ENCODE measurements at regions not wholly inside any gene's neighbourhood (a gene's known extent, or its start where the extent isn't known, plus 50 kb on each side); places are given as distances from the start of the nearest gene placed in this dataset.

DNA sequence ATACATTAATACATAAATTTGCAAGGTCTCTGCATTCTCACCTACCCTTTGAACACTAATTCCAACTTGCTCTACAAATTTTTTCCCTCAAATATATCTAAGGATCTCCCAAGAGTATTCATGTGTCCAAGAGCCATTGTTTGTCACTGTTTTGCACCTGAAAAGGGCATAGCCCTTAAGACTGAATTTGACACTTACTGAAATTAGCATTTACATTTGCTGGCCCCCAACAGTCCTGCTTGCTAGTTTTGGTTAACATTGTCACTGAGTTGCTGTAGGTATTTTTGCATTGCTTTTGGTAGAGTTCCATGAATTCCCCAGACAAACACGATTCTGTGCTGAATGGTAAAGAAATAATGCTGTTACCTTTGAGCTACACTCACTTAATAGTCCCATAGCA is 57.3 kb downstream of the KCNA4 start:
- DNase-seq (ENCODE audit: low read depth in 2 of 2): no peak

DNA sequence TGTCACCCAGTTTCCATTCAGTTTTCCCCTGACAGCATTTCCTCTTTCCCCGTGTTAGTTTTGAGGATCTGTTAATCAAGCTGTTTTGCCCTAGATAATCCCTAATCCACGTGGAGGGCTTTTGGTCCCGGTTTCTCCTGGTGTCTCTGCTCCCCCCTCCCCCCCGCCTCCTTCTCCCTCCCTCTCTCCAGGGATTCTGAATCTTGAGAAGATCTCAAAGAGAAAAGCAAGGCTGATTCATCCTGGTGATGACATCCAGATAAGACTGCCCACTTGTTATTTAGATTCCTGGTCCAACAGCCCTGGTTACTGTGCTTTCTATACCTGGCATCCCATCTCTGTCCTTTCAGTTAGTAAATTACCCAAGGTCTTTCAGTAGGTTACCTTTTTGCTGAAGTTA is 59.4 kb downstream of the KCNA4 start:
- DNase-seq (ENCODE audit: low read depth in 2 of 2): no peak

DNA sequence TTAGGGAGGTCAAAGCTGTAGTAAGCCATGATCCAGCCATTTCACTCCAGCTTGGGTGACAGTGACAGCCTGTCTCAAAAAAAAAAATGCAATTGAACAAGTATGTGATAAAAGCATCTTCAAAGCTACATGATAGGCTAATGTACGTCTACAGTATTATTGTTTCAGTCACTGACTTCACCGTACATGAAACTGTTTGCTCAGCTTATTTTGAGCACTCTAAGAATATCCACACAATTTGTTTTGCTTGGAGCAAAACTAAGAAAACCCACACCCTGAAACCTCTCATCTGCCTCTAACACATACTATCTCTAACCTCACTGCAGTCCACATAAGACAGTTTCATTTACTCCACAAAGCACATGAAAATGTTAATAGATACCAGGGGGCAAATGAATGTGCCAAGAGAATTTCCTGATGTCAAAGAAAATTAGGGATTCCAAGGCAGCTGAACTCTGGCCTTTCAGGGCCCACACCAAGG is 60.7 kb downstream of the KCNA4 start:
- no peak for DNase-seq (ENCODE audit: low read depth in 2 of 2)

GRCh38 chr11:29943347-29943746 is 73.5 kb downstream of the KCNA4 start:
- no peak for DNase-seq (ENCODE audit: low read depth in 2 of 2)

DNA sequence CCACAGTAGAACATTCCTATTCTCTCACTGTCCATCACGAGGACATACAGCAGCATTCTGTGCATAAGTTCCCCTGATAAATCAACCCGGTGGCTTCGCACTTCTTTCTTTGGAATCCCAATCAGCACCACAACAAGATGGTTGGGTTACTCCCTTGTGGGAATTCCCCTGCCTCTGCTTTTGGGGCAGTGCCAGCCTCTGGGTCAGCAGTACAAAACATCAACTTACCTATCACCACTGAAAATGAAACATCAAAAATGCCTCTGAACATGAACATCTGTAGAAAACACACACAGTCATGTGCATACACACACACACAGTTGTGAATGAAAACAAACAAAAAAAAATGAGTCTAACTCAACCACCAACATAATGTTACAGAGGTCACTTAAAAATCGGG is 79.3 kb downstream of the KCNA4 start:
- DNase-seq (ENCODE audit: low read depth in 2 of 2): no peak

DNA sequence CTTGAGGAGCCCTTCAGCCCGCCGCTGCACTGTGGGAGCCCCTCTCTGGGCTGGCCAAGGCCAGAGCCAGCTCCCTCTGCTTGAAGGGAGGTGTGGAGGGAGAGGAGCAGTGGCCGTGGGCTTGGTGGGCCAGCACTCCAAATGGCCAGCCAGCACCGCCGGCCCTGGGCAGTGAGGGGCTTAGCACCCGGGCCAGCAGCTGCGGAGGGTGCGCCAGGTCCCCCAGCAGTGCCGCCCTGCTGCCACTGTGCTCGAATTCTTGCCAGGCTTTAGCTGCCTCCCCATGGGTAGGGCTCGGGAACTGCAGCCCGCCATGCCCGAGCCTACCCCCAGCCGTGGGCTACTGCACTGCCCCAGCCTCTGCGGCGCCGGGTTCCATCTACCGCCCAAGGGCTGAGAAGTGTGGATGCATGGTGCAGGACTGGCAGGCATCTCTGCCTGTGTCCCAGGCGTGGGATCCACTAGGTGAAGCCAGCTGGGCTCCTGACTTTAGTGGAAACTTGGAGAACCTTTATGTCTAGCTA is 82.7 kb downstream of the KCNA4 start:
- no peak for DNase-seq (ENCODE audit: low read depth in 2 of 2)

- no peak for DNase-seq (ENCODE audit: low read depth in 2 of 2)
These were observed 100.8 kb downstream of the KCNA4 start for GRCh38 chr11:29916040-29916439.

- DNase-seq (ENCODE audit: low read depth in 2 of 2): no peak
These were observed 102.5 kb downstream of the KCNA4 start for GRCh38 chr11:29914203-29914930.

- no peak for DNase-seq (ENCODE audit: low read depth in 2 of 2)
These were observed 103.5 kb downstream of the KCNA4 start for GRCh38 chr11:29913352-29913751.

DNA sequence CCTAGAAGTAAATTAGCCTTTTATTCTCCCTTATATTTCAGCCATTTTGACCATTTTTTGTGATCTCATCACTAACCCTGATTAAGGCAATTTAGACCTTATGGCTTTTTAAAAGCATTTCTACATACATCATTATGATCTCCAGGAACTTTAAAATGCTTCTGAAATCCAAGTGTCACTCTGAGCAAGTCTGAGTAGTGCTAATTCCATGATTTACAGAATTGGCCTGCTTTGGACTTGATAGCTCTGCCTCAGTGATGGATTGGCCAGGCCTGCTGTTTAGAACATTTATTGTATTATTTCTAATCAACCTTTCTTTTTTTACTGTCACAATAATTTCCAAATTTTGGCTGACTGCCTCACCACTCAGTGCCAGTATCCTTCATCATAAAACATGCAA is 116.4 kb downstream of the KCNA4 start:
- DNase-seq (ENCODE audit: low read depth in 2 of 2): no peak

GRCh38 chr11:29879560-29879959 is 137.3 kb downstream of the KCNA4 start:
- no peak for DNase-seq (ENCODE audit: low read depth in 2 of 2)

DNA sequence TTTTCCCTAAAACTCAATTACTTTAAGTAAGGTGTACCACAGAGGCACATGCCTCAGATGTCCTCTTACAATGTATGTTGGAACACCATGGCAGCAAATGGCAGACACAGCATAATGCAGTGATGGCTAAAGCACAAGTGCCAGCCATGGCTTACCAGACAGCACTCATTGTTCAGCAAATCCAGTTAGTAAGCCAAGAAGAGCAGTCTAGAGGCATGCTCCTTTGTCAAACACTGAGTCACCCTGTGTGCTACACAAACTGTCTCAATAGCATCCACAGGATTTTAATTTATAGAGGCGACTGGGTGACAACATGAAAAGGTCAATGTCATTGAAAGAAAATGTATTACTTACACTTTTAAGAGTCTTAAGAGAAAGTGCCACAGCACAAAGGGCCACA is 140.6 kb downstream of the KCNA4 start:
- no peak for DNase-seq (ENCODE audit: low read depth in 2 of 2)

DNA sequence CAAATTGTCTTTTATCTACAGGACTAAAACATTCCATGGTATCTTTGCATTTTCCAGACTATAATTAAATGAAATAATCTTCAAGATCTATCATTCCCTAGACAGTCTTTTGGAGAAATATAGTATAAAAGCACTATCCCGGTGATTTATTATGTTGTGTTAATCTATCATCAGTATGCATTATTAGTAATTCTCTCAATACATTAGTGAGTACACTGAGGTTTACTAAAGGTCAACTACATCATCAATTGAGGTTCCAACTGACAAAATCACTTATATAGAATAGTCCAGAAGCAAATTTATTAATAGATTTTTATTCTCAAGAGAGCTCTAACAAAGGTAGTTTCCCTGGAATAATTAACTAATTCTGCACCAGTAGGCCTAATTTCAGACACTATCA is 169.6 kb downstream of the KCNA4 start:
- DNase-seq (ENCODE audit: low read depth in 2 of 2): no peak

DNA sequence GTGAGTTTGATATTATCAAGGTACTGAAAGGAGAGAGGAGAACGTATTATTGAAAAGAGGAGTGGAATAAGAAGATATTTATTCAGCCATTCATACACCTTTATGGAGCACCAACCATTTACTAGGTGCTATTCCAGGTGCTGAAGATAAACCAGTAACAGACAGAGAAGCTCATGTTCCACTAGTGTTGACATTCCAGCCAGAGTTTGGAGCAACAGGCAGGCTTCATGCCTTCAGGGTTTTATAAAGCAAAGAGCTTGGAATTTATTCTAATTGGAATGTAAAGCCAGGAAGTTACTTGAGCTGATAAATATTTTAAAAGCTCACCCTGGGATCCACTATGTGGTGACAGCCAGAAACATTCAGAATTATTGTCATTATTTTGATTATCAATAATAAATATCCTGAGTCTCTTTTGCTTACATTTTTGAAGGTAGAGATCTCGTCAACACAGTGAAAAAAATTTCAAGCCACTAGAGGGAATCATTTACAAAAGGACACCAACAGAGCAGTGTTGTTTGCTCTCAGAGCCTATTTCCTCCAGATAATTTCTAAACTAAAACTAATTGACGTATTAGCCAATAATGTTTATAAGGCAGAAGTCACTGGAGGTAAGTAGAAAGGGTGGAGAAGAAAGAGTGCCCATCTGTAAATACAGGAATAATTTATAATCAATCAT is 172.0 kb downstream of the KCNA4 start:
- no peak for DNase-seq (ENCODE audit: low read depth in 2 of 2)

- no peak for DNase-seq (ENCODE audit: low read depth in 2 of 2)
These were observed 172.8 kb downstream of the KCNA4 start for GRCh38 chr11:29844031-29844430.

DNA sequence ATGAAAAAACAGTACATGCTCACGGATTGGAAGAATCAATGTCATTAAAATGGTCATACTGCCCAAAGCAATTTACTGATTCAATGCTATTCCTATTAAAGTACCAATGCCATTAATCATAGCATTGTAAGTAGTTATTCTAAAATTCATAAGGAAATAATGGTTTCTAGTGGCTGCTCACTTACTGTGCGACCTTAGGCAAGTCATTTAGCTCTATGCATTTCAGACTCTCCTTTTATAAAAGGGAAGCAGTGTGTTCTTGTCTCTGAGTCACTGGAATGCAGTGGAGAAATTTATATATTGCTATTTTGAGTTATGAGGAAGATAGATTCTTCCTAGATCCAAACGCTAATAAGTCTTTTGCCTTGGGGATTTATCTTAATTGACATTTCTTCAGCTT is 174.8 kb downstream of the KCNA4 start:
- no peak for DNase-seq (ENCODE audit: low read depth in 2 of 2)

DNA sequence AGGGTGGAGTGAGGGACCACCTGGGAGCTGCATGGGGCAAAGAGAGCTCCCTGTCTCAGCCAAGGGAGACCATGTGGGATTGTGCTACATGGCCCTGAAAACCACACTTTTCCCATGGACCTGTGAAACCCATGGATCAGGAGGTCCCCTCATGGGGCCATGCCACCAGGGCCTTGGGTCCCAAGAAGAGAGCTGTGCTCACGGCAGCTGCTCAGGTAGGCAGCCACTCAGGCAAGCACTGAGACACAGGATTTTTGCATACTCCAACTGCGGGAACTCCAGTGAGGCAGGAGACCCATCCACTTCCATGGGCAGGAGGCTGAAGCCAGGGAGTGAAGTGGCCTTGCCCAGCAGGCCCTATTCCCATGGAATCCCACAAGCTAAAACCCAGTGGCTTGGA is 190.0 kb downstream of the KCNA4 start:
- no peak for DNase-seq (ENCODE audit: low read depth in 2 of 2)

GRCh38 chr11:29816359-29816758 is 200.5 kb downstream of the KCNA4 start:
- DNase-seq (ENCODE audit: low read depth in 2 of 2): no peak

GRCh38 chr11:29809121-29809520 is 207.7 kb downstream of the KCNA4 start:
- DNase-seq (ENCODE audit: low read depth in 2 of 2): no peak

DNA sequence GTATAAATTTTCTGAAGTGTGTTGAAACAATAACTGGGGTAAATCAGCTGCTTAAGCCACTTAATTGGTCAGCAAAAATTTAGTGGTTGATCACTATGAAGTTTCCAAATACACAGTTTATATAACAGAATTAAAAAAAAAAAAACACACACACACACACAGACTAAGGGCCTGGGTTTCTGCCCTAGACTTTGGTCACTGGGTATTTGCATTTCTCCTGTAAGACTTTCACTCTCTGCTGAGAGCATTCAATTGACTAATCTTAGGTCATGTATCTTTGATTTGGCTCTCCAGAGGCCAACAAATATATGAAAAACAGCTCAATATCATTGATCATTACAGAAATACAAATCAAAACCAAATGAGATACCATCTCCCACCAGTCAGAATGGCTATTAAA is 214.3 kb downstream of the KCNA4 start:
- DNase-seq (ENCODE audit: low read depth in 2 of 2): no peak

DNA sequence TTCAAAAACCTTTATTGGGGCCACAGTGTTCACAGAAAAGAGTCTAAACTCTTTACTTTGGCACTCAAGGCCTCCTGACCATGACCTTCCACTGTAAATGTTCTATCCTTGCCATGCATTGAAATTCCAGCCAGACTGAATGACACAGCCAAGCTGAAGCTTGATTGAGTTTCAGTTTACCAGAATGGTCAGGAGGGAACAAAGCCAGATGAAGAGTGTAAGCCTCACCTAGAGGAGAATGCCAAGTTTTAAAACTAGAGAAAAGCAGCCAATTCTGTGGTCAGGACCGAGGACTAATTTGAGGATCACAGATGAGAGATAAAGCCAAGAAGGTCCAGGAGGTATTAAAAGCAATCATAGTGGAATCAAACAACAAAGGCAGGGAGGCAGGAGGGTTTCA is 215.3 kb downstream of the KCNA4 start:
- no peak for DNase-seq (ENCODE audit: low read depth in 2 of 2)

DNA sequence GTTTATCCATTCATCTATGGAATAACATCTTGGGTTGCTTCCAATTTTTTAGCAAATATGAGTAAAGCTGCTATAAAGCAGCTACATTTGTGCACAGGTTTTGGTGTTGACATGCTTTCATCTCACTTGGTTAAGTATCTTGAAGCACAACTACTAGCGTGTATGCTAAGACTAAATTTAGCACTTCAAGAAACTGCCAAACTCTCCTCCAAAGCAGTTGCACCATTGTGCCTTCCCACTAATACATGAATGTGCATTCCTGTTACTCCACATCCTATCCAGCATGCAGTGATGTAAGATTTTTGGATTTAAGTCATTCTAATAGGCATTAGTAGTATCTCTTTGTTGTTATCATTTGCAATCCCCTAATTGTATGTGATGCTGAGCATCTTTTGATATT is 230.7 kb downstream of the KCNA4 start:
- no peak for DNase-seq (ENCODE audit: low read depth in 2 of 2)

DNA sequence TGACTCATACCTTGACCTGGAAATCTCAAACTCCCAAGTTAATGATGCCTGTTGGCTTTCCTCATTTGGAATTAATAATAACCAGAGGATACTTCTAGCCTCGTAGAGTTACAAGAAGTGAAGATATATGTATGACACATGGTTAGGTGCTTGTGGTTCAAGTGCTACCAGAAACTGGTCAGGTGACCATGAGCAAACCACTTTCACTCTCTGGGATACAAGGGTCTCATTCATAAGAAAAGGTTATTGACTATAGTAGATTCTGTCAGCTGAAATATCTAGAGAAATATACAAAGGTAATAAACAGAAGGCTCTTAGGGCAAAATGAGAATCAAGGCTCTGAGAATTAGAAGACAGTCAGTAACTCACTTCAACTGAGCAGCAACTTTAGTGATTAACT is 233.3 kb downstream of the KCNA4 start:
- no peak for DNase-seq (ENCODE audit: low read depth in 2 of 2)

Measured in lung microvascular endothelial cell (primary cell).